ENCODE measurements at regions not wholly inside any gene's neighbourhood (a gene's known extent, or its start where the extent isn't known, plus 50 kb on each side); places are given as distances from the start of the nearest gene placed in this dataset.

DNA sequence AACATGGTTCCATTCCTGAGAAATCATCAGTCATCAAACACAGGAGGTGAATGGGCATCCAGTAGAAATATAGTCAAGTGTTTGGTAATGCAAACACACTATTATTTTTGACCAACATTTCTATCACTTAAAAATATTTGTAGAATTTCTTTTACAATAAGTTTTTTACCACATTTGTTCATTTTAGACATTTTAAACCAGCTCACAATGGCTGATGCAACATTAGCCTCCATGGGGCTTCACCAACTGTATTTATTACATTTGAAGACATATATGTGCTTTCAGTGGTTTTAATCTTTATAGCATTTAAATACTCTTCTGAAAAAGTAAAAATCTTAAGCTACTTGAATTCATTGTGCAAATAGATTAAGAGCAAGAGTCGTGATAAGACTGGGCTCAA, 1201.4 kb upstream of the TMEM132C start:
- no peaks in the 10 kb centered on the region for H3K27me3 ChIP-seq (ENCODE audit: insufficient read depth, poor library complexity, severe bottlenecking)
- no peak overlapping the region for H3K27ac ChIP-seq (replicated peaks)
- TF ChIP-seq POLR2AphosphoS5 (IDR thresholded peaks at IDR 0.05; ENCODE audit: low read depth) (no peak), GABPA (IDR thresholded peaks at IDR 0.05; ENCODE audit: low read depth) (no peak), SPI1 (IDR thresholded peaks at IDR 0.05; ENCODE audit: borderline replicate concordance, low read depth) (no peak)
- TF ChIP-seq, protein P1, sequence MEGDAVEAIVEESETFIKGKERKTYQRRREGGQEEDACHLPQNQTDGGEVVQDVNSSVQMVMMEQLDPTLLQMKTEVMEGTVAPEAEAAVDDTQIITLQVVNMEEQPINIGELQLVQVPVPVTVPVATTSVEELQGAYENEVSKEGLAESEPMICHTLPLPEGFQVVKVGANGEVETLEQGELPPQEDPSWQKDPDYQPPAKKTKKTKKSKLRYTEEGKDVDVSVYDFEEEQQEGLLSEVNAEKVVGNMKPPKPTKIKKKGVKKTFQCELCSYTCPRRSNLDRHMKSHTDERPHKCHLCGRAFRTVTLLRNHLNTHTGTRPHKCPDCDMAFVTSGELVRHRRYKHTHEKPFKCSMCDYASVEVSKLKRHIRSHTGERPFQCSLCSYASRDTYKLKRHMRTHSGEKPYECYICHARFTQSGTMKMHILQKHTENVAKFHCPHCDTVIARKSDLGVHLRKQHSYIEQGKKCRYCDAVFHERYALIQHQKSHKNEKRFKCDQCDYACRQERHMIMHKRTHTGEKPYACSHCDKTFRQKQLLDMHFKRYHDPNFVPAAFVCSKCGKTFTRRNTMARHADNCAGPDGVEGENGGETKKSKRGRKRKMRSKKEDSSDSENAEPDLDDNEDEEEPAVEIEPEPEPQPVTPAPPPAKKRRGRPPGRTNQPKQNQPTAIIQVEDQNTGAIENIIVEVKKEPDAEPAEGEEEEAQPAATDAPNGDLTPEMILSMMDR (IDR thresholded peaks at IDR 0.05; ENCODE audit: insufficient read depth, low read length), result no peak
- TF ChIP-seq, protein P2, sequence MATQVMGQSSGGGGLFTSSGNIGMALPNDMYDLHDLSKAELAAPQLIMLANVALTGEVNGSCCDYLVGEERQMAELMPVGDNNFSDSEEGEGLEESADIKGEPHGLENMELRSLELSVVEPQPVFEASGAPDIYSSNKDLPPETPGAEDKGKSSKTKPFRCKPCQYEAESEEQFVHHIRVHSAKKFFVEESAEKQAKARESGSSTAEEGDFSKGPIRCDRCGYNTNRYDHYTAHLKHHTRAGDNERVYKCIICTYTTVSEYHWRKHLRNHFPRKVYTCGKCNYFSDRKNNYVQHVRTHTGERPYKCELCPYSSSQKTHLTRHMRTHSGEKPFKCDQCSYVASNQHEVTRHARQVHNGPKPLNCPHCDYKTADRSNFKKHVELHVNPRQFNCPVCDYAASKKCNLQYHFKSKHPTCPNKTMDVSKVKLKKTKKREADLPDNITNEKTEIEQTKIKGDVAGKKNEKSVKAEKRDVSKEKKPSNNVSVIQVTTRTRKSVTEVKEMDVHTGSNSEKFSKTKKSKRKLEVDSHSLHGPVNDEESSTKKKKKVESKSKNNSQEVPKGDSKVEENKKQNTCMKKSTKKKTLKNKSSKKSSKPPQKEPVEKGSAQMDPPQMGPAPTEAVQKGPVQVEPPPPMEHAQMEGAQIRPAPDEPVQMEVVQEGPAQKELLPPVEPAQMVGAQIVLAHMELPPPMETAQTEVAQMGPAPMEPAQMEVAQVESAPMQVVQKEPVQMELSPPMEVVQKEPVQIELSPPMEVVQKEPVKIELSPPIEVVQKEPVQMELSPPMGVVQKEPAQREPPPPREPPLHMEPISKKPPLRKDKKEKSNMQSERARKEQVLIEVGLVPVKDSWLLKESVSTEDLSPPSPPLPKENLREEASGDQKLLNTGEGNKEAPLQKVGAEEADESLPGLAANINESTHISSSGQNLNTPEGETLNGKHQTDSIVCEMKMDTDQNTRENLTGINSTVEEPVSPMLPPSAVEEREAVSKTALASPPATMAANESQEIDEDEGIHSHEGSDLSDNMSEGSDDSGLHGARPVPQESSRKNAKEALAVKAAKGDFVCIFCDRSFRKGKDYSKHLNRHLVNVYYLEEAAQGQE (IDR thresholded peaks at IDR 0.05; ENCODE audit: insufficient replicate concordance, low read depth), result no peak
- DNase-seq (ENCODE audit: low read depth in 1 of 2, low spot score in 1 of 2), result no peak
- no peak overlapping the region for H3K4me3 ChIP-seq (replicated peaks; ENCODE audit: insufficient read depth, low read length)

DNA sequence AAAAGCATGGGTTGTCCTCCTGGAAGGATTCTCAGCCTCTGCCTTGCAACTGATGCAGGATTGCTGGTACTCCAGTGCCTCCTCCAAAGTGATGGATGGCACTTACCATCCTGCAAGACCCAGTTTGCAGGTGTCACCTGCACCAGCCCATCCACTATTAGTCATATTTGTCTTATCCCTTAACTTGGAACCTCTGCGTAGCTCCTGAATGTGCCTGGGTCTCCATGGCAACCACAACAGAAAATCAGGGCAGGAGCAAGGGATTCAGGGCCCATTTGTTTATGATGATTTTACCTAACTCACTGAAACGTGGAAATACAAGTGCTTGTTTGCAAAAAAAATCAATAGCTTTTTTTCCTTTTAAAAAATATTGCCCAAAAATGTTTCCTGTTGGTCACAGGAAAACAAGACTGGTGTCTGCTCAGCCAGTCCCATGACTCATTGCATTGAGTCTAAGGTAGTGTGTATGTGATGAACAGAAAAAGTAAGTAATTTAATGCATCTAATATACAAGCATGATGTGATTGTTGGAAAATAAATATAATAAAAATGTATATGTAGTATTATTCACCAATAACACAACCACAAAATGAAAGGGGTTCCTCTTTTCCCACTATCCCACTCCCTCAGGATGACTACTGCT, 1196.3 kb upstream of the TMEM132C start:
- DNase-seq (ENCODE audit: low read depth in 1 of 2, low spot score in 1 of 2), result no peak
- Histone ChIP-seq H3K27ac (replicated peaks) (no peak overlapping the region), H3K27me3 (ENCODE audit: insufficient read depth, poor library complexity, severe bottlenecking) (no peaks in the 10 kb centered on the region), H3K4me3 (replicated peaks; ENCODE audit: insufficient read depth, low read length) (no peak overlapping the region)
- TF ChIP-seq GABPA (IDR thresholded peaks at IDR 0.05; ENCODE audit: low read depth), result no peak
- TF ChIP-seq, protein P2 (IDR thresholded peaks at IDR 0.05; ENCODE audit: insufficient replicate concordance, low read depth), result no peak
- TF ChIP-seq, protein P1 (IDR thresholded peaks at IDR 0.05; ENCODE audit: insufficient read depth, low read length), result no peak
- TF ChIP-seq POLR2AphosphoS5 (IDR thresholded peaks at IDR 0.05; ENCODE audit: low read depth), result no peak
- no peak for TF ChIP-seq SPI1 (IDR thresholded peaks at IDR 0.05; ENCODE audit: borderline replicate concordance, low read depth)

DNA sequence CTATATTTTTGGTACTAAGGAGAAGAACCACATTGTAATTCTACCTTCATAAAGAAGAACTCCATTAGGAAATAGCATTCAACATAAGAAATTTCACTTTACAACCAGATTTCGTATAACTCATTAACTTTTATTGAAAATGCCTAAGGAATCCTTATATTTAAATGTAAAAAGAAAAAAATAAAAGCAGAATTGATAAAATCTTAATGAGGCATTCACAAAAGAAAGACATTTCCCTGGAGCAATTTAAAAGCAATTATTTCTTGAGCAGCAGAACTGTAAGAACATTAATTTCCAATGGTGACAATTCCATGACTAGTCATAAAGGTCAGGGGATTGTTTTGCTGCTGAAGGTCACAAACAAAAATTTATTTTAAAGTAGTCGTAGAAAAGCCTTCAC, 1192.8 kb upstream of the TMEM132C start:
- no peak for TF ChIP-seq GABPA (IDR thresholded peaks at IDR 0.05; ENCODE audit: low read depth)
- TF ChIP-seq SPI1 (IDR thresholded peaks at IDR 0.05; ENCODE audit: borderline replicate concordance, low read depth), result no peak
- TF ChIP-seq, protein P1 (IDR thresholded peaks at IDR 0.05; ENCODE audit: insufficient read depth, low read length), result no peak
- no peak for TF ChIP-seq POLR2AphosphoS5 (IDR thresholded peaks at IDR 0.05; ENCODE audit: low read depth)
- TF ChIP-seq, protein P2 (IDR thresholded peaks at IDR 0.05; ENCODE audit: insufficient replicate concordance, low read depth), result no peak
- DNase-seq (ENCODE audit: low read depth in 1 of 2, low spot score in 1 of 2), result no peak
- no peak overlapping the region for H3K4me3 ChIP-seq (replicated peaks; ENCODE audit: insufficient read depth, low read length)
- no peak overlapping the region for H3K27ac ChIP-seq (replicated peaks)
- H3K27me3 ChIP-seq (ENCODE audit: insufficient read depth, poor library complexity, severe bottlenecking), result peaks cover 2% of the 10 kb centered on the region

All from HL-60 (cell line).